Sigmoid colon (tissue), 6 donors: ENCODE measurements at regions not wholly inside any gene's neighbourhood (a gene's known extent, or its start where the extent isn't known, plus 50 kb on each side); places are given as distances from the start of the nearest gene placed in this dataset.

Experiments
- DNase-seq: peaks from one replicate; pipeline ENCODE4 v3.0.0-alpha.2; 2019
- H3K27ac ChIP-seq, 4 donors: fragments of 200-600 bp; sonication (generic); one replicate each; pipeline ENCODE4 v1.5.1; 2016 to 2019; ENCODE audit warnings: mild to moderate bottlenecking in 1 of 4
- H3K27me3 ChIP-seq, 3 donors: fragments of 200-600 bp; sonication (generic); one replicate each; pipeline ENCODE4 v1.5.1; 2019; ENCODE audit warnings: mild to moderate bottlenecking in 1 of 3
- H3K36me3 ChIP-seq, 4 donors: fragments of 200-600 bp; sonication (generic); one replicate each; pipeline ENCODE4 v1.5.1; 2016 to 2019
- H3K4me1 ChIP-seq, 4 donors: fragments of 200-600 bp; sonication (generic); one replicate each; pipeline ENCODE4 v1.5.1; 2017 to 2019
- H3K4me3 ChIP-seq, 4 donors: fragments of 200-600 bp; sonication (generic); one replicate each; pipeline ENCODE4 v1.5.1; 2017 to 2019; ENCODE audit warnings: mild to moderate bottlenecking in 2 of 4, moderate library complexity in 1 of 4
- H3K9me3 ChIP-seq, 4 donors: fragments of 200-600 bp in 3 of 4; sonication (generic) in 3 of 4; one replicate each; pipeline versions ENCODE4 v1.5.1 to v1.6.1; 2013 to 2019
- EP300 ChIP-seq, 4 donors: sonication (generic); formaldehyde crosslinking; IDR thresholded peaks; one replicate each; pipeline ENCODE4 v1.6.1; 2017; ENCODE audit warnings: antibody characterized with exemption in 4 of 4
- POLR2A ChIP-seq, 2 donors: fragments of 450-650 bp; IDR thresholded peaks; one replicate each; pipeline ENCODE4 v1.6.1; 2016; ENCODE audit warnings: antibody characterized with exemption in 2 of 2, mild to moderate bottlenecking in 2 of 2, moderate library complexity in 2 of 2
- POLR2AphosphoS5 ChIP-seq, 4 donors: sonication (generic); formaldehyde crosslinking; IDR thresholded peaks; one replicate each; pipeline ENCODE4 v1.6.1; 2017; ENCODE audit warnings: antibody characterized with exemption in 4 of 4
- WGBS, 2 donors: extraction: QIAGEN DNeasy Blood & Tissue Kit; methylation state at CpG; one replicate each; pipeline ENCODE4 v1.1.7; 2013; 5-methylcytosine and 5-hydroxymethylcytosine counted together
- intact Hi-C: fragments of 100-400 bp; cut with DNase I; formaldehyde crosslinking; loops from one replicate; pipeline ENCODE4 v1.15.1; 2023
- TF ChIP-seq, protein P1 (sequence below), 4 experiments: fragments of 450-650 bp in 3 of 4; fragments of 200-600 bp in 1 of 4; IDR thresholded peaks; one replicate each; pipeline ENCODE4 v1.5.1; 2016 to 2019; ENCODE audit warnings: antibody characterized with exemption in 4 of 4, mild to moderate bottlenecking in 3 of 4, moderate library complexity in 2 of 4
- donor health status: healthy with polysubstance abuse.
- donor health status: healthy.

DNA sequence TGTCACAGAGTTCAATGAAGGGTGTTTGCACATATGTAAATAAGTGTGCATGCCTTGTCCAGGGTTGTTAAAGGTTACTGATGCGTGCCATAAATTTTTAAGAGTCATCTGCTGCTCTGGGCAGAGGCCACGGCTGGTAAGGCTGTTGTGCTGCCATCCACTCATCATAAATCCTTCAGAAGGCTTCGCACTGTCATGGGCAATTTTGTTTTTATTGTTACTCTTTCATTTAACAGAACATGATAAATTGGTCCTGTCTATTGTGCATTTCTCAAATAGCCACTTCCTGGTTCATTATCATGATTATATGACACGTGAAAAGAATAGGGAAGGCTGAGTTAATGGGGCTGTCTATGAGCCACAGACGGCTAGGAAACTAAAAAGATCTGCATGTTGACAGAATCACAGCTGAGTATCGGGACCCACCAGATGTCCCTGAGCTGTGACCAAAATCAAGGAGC, 634.3 kb upstream of the SOX11 start:
- intact Hi-C loops: no loop called here
- no peak overlapping the region for H3K4me3 ChIP-seq
- DNase-seq: no peak
- H3K27ac ChIP-seq: no peak overlapping the region
- WGBS, 2 donors: 31 to 39% methylated on average over 6 of the region's 6 CpGs
- H3K4me1 ChIP-seq: no peaks in the 10 kb centered on the region
- H3K27me3 ChIP-seq: no peaks in the 10 kb centered on the region
- no peaks in the 10 kb centered on the region for H3K36me3 ChIP-seq
- TF ChIP-seq POLR2A (IDR thresholded peaks at IDR 0.05): no peak
- TF ChIP-seq EP300 (IDR thresholded peaks at IDR 0.05): no peak
- TF ChIP-seq, protein P1, sequence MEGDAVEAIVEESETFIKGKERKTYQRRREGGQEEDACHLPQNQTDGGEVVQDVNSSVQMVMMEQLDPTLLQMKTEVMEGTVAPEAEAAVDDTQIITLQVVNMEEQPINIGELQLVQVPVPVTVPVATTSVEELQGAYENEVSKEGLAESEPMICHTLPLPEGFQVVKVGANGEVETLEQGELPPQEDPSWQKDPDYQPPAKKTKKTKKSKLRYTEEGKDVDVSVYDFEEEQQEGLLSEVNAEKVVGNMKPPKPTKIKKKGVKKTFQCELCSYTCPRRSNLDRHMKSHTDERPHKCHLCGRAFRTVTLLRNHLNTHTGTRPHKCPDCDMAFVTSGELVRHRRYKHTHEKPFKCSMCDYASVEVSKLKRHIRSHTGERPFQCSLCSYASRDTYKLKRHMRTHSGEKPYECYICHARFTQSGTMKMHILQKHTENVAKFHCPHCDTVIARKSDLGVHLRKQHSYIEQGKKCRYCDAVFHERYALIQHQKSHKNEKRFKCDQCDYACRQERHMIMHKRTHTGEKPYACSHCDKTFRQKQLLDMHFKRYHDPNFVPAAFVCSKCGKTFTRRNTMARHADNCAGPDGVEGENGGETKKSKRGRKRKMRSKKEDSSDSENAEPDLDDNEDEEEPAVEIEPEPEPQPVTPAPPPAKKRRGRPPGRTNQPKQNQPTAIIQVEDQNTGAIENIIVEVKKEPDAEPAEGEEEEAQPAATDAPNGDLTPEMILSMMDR (IDR thresholded peaks at IDR 0.05): no peak
- TF ChIP-seq POLR2AphosphoS5 (IDR thresholded peaks at IDR 0.05): no peak
- no peaks in the 10 kb centered on the region for H3K9me3 ChIP-seq

DNA sequence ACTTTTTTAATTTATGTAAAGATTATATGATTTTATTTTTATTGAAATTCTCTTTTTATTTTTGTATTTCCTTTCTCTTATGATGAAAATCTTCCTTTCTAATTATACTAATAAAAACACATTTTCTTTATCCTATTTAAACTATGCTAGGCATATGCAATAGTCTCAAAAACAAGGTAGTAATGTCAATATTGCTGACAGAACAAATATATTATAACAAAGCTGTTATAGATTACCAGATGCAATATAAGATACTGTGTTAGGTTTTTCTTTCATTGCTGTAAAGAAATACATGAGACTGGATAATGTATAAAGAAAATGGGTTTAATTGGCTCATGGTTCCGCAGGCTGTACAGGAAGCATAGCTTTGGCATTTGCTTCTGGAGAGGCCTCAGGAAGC, 631.2 kb upstream of the SOX11 start:
- Histone ChIP-seq H3K36me3 (no peaks in the 10 kb centered on the region), H3K27me3 (no peaks in the 10 kb centered on the region), H3K4me1 (no peaks in the 10 kb centered on the region), H3K9me3 (no peaks in the 10 kb centered on the region), H3K27ac (no peak overlapping the region), H3K4me3 (no peak overlapping the region)
- intact Hi-C loops: no loop called here
- DNase-seq: no peak
- TF ChIP-seq, protein P1 (IDR thresholded peaks at IDR 0.05): no peak
- TF ChIP-seq EP300 (IDR thresholded peaks at IDR 0.05) (no peak), POLR2AphosphoS5 (IDR thresholded peaks at IDR 0.05) (no peak), POLR2A (IDR thresholded peaks at IDR 0.05) (no peak)
- WGBS, 2 donors: 90 to 92% methylated on average over 1 of the region's 1 CpG

DNA sequence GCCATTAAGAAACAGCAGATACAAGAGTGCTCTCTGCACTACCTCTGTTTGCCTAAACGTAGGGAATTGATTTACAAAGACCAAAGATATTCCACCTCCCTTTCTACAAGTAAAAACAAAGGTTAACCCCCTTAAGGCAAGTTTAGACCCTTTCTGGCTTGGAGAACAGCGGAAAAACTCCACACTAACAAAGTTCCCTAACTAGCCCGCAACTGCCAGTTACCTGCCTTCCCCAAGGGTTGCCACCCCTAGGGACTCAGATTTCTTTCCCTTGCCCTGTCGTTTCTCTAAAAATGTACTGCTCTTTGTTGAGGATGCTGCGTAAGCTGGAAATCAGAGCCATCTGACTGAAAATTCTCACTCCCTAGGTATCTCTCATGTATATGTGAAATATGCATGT, 627.5 kb upstream of the SOX11 start:
- no peak for DNase-seq
- WGBS, 2 donors: 52 to 58% methylated on average over 5 of the region's 5 CpGs
- Histone ChIP-seq H3K27me3 (no peaks in the 10 kb centered on the region), H3K36me3 (no peaks in the 10 kb centered on the region), H3K9me3 (no peaks in the 10 kb centered on the region), H3K27ac (no peak overlapping the region), H3K4me1 (no peaks in the 10 kb centered on the region), H3K4me3 (no peak overlapping the region)
- intact Hi-C loops: no loop called here
- TF ChIP-seq POLR2A (IDR thresholded peaks at IDR 0.05): no peak
- TF ChIP-seq, protein P1 (IDR thresholded peaks at IDR 0.05): no peak
- no peak for TF ChIP-seq POLR2AphosphoS5 (IDR thresholded peaks at IDR 0.05)
- TF ChIP-seq EP300 (IDR thresholded peaks at IDR 0.05): no peak

DNA sequence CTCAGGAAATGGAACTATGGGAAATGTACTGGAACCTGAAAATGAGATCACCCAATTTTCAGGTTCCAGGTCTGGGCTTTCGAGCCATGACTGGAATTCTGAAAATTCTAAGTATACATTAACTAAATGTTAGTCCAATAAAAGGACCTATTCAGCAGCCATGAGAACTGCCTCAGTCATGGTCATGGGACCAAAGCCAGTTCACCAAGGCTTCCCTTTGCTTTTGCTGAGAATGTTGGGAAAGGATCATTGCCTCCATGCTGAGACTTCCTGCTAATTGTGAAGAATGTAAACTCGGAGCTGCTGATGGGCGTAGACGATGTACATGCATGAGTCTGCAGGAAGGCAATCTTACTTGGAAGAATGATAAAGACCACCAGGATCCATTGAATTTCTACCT, 624.4 kb upstream of the SOX11 start:
- TF ChIP-seq POLR2A (IDR thresholded peaks at IDR 0.05) (no peak), EP300 (IDR thresholded peaks at IDR 0.05) (no peak), POLR2AphosphoS5 (IDR thresholded peaks at IDR 0.05) (no peak)
- TF ChIP-seq, protein P1 (IDR thresholded peaks at IDR 0.05): no peak
- no peaks in the 10 kb centered on the region for H3K9me3 ChIP-seq
- no peak overlapping the region for H3K27ac ChIP-seq
- intact Hi-C loops: no loop called here
- no peak for DNase-seq
- no peaks in the 10 kb centered on the region for H3K27me3 ChIP-seq
- H3K4me1 ChIP-seq: no peaks in the 10 kb centered on the region
- H3K4me3 ChIP-seq: no peak overlapping the region
- no peaks in the 10 kb centered on the region for H3K36me3 ChIP-seq
- 71 to 84% methylated on average over 4 of the region's 4 CpGs for WGBS, 2 donors

DNA sequence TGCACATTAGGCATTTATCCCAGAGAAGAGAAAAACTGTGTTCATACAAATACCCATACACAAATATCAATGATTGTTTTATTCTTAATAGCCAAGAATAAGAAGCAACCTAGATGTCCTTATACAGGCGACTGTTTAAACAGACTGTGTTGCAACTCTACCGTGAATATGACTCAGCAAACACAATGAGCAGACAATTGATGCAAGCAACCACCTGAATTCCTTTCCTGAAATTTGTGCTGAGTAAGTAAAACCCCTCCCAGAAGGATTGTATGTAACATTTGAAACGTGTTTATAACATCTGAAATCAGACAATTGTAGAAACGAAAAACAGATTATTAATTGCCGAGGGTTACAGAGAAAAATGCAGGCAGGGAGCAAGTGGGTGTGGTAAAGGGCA, 621.9 kb upstream of the SOX11 start:
- TF ChIP-seq, protein P1 (IDR thresholded peaks at IDR 0.05): no peak
- no peak for TF ChIP-seq EP300 (IDR thresholded peaks at IDR 0.05)
- no peak for TF ChIP-seq POLR2AphosphoS5 (IDR thresholded peaks at IDR 0.05)
- H3K36me3 ChIP-seq: no peaks in the 10 kb centered on the region
- no peaks in the 10 kb centered on the region for H3K9me3 ChIP-seq
- 48 to 68% methylated on average over 5 of the region's 5 CpGs for WGBS, 2 donors
- DNase-seq: no peak
- H3K4me3 ChIP-seq: no peak overlapping the region
- H3K4me1 ChIP-seq: no peaks in the 10 kb centered on the region
- intact Hi-C loops: loop anchor here (10.0 kb wide), 1 partner anchor 295 kb away; no protein-coding TSS in a partner anchor
- no peak overlapping the region for H3K27ac ChIP-seq
- no peaks in the 10 kb centered on the region for H3K27me3 ChIP-seq
